ENCODE measurements at regions not wholly inside any gene's neighbourhood (a gene's known extent, or its start where the extent isn't known, plus 50 kb on each side); places are given as distances from the start of the nearest gene placed in this dataset.

DNA sequence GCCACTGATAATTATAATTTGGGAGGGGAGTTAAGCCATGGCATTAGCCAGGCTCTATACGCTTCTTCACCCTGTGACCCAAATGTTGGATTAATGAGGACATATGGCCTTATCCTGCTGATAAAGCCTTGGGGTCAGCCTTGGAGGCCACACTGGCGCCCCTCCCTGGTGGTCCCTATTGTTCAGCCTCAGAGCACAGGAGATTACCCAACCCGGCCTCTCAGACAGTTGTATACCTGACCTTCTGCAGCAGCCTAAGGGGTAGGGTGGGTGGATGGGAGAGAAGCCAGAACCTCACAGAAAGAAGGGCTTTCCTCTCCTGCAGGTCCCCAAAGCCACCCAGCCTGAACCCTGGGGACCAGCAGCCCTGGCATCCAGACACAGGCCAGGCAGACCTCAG, 76.8 kb downstream of the LINC00237 start:
- POLR2A ChIA-PET, result no interaction called here
- in situ Hi-C loops (cut with HindIII; ENCODE audit: extremely low pct_ligation_motif_present, low pct_unique_long_range_greater_than_20kb) (loop anchor here (10.0 kb wide), 1 partner anchor 165 kb away; no protein-coding TSS in a partner anchor), intact Hi-C loops (cut with micrococcal nuclease; ENCODE audit: unreplicated experiment) (no loop called here)
- TF ChIP-seq, protein P1, sequence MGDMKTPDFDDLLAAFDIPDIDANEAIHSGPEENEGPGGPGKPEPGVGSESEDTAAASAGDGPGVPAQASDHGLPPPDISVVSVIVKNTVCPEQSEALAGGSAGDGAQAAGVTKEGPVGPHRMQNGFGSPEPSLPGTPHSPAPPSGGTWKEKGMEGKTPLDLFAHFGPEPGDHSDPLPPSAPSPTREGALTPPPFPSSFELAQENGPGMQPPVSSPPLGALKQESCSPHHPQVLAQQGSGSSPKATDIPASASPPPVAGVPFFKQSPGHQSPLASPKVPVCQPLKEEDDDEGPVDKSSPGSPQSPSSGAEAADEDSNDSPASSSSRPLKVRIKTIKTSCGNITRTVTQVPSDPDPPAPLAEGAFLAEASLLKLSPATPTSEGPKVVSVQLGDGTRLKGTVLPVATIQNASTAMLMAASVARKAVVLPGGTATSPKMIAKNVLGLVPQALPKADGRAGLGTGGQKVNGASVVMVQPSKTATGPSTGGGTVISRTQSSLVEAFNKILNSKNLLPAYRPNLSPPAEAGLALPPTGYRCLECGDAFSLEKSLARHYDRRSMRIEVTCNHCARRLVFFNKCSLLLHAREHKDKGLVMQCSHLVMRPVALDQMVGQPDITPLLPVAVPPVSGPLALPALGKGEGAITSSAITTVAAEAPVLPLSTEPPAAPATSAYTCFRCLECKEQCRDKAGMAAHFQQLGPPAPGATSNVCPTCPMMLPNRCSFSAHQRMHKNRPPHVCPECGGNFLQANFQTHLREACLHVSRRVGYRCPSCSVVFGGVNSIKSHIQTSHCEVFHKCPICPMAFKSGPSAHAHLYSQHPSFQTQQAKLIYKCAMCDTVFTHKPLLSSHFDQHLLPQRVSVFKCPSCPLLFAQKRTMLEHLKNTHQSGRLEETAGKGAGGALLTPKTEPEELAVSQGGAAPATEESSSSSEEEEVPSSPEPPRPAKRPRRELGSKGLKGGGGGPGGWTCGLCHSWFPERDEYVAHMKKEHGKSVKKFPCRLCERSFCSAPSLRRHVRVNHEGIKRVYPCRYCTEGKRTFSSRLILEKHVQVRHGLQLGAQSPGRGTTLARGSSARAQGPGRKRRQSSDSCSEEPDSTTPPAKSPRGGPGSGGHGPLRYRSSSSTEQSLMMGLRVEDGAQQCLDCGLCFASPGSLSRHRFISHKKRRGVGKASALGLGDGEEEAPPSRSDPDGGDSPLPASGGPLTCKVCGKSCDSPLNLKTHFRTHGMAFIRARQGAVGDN (CRISPR knock-in tag; IDR thresholded peaks at IDR 0.05), result peak; percentile 18; the same call in 1 of the 2 replicates
- 0 out of 2 replicates have a peak, but pooled peaks have one; percentile 17 for TF ChIP-seq ZNF768 (CRISPR knock-in tag; IDR thresholded peaks at IDR 0.05)
- peak; percentile 59; the same call in 1 of the 2 replicates for TF ChIP-seq ZBTB7B (CRISPR knock-in tag; IDR thresholded peaks at IDR 0.05)
- TF ChIP-seq NR1H2 (CRISPR knock-in tag; IDR thresholded peaks at IDR 0.05; ENCODE audit: borderline replicate concordance, low read depth), result no peak
- no TSS peak for BruUV-seq (replicated peaks)
- no peak overlapping the region for H2AFZ ChIP-seq (ENCODE audit: low read length)
- H3K9me3 ChIP-seq (ENCODE audit: low read length), result no peaks in the 10 kb centered on the region
- H3K4me3 ChIP-seq (replicated peaks in 1 of 3; ENCODE audit: insufficient read depth in 1 of 3, low read depth in 2 of 3, low read length in 3 of 3), result no peak overlapping the region; a peak in 1 of 6 replicates
- no peaks in the 10 kb centered on the region for H3K36me3 ChIP-seq (replicated peaks in 1 of 2; ENCODE audit: control insufficient read depth in 1 of 2, insufficient read depth in 2 of 2, low read length in 2 of 2)
- no peaks in the 10 kb centered on the region for H4K20me1 ChIP-seq (ENCODE audit: insufficient read depth, low read length)
- FAIRE-seq (no peak), ATAC-seq (peak; percentile 10; the same call in 1 of the 3 replicates), DNase-seq (ENCODE audit: low spot score) (no peak)
- no peak overlapping the region for H3K27ac ChIP-seq (ENCODE audit: extremely low read length, insufficient read depth, low read length)
- peak overlapping the region; percentile 37 for H3K4me2 ChIP-seq (ENCODE audit: low read depth, low read length)
- peaks cover 66% of the 10 kb centered on the region for H3K4me1 ChIP-seq (ENCODE audit: insufficient read depth, low read length)
- H3K9ac ChIP-seq (ENCODE audit: insufficient read depth, low read depth, low read length), result no peak overlapping the region
- H3K27me3 ChIP-seq (ENCODE audit: control insufficient read depth in 1 of 2, insufficient read depth in 2 of 2, low read length in 2 of 2), result no peaks in the 10 kb centered on the region
- no peaks in the 10 kb centered on the region for H3K79me2 ChIP-seq (ENCODE audit: insufficient read depth, low read length)
- 36% methylated on average over 3 of the region's 3 CpGs for WGBS (ENCODE audit: low lambda C conversion rate)
- CTCF ChIA-PET (ENCODE audit: low intra/inter-chr PET ratio, low total read pairs), result no interaction called here

DNA sequence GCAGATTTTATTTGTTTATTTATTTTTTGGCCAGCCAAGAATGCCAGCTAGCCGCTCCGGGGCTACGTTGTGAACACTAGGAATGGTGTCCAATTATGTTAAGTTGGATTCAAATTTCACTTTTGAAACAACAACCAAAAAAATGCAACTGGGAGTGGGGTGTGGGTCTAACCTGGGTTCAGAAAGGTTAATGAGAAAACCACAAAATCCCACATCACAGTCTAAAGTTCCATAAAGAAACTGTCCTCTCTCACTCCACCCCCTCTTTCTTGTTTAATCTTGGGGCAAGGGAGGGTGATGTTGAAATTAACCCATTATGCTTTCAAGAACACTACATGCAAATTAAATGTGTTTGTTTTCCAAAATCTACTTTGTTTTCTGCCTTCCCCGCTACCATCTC, 77.2 kb downstream of the LINC00237 start:
- BruUV-seq (replicated peaks), result no TSS peak
- no peaks in the 10 kb centered on the region for H4K20me1 ChIP-seq (ENCODE audit: insufficient read depth, low read length)
- ChIA-PET CTCF (ENCODE audit: low intra/inter-chr PET ratio, low total read pairs) (no interaction called here), POLR2A (no interaction called here)
- no peaks in the 10 kb centered on the region for H3K79me2 ChIP-seq (ENCODE audit: insufficient read depth, low read length)
- in situ Hi-C loops (cut with HindIII; ENCODE audit: extremely low pct_ligation_motif_present, low pct_unique_long_range_greater_than_20kb), result loop anchor here (10.0 kb wide), 1 partner anchor 164 kb away; no protein-coding TSS in a partner anchor
- no peaks in the 10 kb centered on the region for H3K27me3 ChIP-seq (ENCODE audit: control insufficient read depth in 1 of 2, insufficient read depth in 2 of 2, low read length in 2 of 2)
- FAIRE-seq, result peak; percentile 85
- no peak overlapping the region for H3K27ac ChIP-seq (ENCODE audit: extremely low read length, insufficient read depth, low read length)
- H2AFZ ChIP-seq (ENCODE audit: low read length), result no peak overlapping the region
- H3K9ac ChIP-seq (ENCODE audit: insufficient read depth, low read depth, low read length), result no peak overlapping the region
- peak overlapping the region; percentile 37 for H3K4me2 ChIP-seq (ENCODE audit: low read depth, low read length)
- H3K36me3 ChIP-seq (replicated peaks in 1 of 2; ENCODE audit: control insufficient read depth in 1 of 2, insufficient read depth in 2 of 2, low read length in 2 of 2), result no peaks in the 10 kb centered on the region
- peaks cover 62% of the 10 kb centered on the region for H3K4me1 ChIP-seq (ENCODE audit: insufficient read depth, low read length)
- ATAC-seq, result no peak
- 26% methylated on average over 4 of the region's 4 CpGs for WGBS (ENCODE audit: low lambda C conversion rate)
- peak overlapping the region in 1 of 3 experiments; percentile 8; a peak in 3 of 6 replicates for H3K4me3 ChIP-seq (replicated peaks in 1 of 3; ENCODE audit: insufficient read depth in 1 of 3, low read depth in 2 of 3, low read length in 3 of 3)
- peak; percentile 48 for DNase-seq (ENCODE audit: low spot score)
- H3K9me3 ChIP-seq (ENCODE audit: low read length), result no peaks in the 10 kb centered on the region
- intact Hi-C loops (cut with micrococcal nuclease; ENCODE audit: unreplicated experiment), result no loop called here
- TF ChIP-seq HHEX (CRISPR knock-in tag; IDR thresholded peaks at IDR 0.05) (no peak), HNF4G (IDR thresholded peaks at IDR 0.05; ENCODE audit: borderline replicate concordance, low read depth, low read length) (0 out of 2 replicates have a peak, but pooled peaks have one; percentile 37), HNF4G (CRISPR knock-in tag; IDR thresholded peaks at IDR 0.05; ENCODE audit: borderline replicate concordance, low read depth) (no peak), ZNF589 (CRISPR knock-in tag; conservative IDR thresholded peaks at IDR 0.05) (no peak), PHF20 (CRISPR knock-in tag; IDR thresholded peaks at IDR 0.05) (no peak), ZNF652 (CRISPR knock-in tag; IDR thresholded peaks at IDR 0.05; ENCODE audit: borderline replicate concordance, low read depth) (peak; percentile 87), TCF7 (IDR thresholded peaks at IDR 0.05; ENCODE audit: low read depth) (no peak; the same call in 1 of the 2 replicates), NR2F2 (IDR thresholded peaks at IDR 0.05; ENCODE audit: borderline replicate concordance, low read depth) (0 out of 2 replicates have a peak, but pooled peaks have one; percentile 15)
- TF ChIP-seq, protein P2, sequence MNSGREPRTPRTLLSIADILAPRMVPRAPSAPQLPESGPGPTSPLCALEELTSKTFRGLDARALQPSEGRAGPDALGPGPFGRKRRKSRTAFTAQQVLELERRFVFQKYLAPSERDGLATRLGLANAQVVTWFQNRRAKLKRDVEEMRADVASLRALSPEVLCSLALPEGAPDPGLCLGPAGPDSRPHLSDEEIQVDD (CRISPR knock-in tag; IDR thresholded peaks at IDR 0.05; ENCODE audit: borderline replicate concordance), result no peak
- TF ChIP-seq, protein P3, sequence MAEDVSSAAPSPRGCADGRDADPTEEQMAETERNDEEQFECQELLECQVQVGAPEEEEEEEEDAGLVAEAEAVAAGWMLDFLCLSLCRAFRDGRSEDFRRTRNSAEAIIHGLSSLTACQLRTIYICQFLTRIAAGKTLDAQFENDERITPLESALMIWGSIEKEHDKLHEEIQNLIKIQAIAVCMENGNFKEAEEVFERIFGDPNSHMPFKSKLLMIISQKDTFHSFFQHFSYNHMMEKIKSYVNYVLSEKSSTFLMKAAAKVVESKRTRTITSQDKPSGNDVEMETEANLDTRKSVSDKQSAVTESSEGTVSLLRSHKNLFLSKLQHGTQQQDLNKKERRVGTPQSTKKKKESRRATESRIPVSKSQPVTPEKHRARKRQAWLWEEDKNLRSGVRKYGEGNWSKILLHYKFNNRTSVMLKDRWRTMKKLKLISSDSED (CRISPR knock-in tag; IDR thresholded peaks at IDR 0.05), result no peak
